ENCODE measurements at regions not wholly inside any gene's neighbourhood (a gene's known extent, or its start where the extent isn't known, plus 50 kb on each side); places are given as distances from the start of the nearest gene placed in this dataset.

- TF ChIP-seq CTCF (IDR thresholded peaks at IDR 0.05; ENCODE audit: insufficient read depth in 1 of 2, low read depth in 1 of 2, low read length in 1 of 2, severe bottlenecking in 1 of 2, unreplicated experiment in 1 of 2) = no peak
- intact Hi-C loops (cut with micrococcal nuclease; ENCODE audit: unreplicated experiment) = no loop called here
- H3K4me3 Mint-ChIP-seq (ENCODE audit: unreplicated experiment) = no peak overlapping the region
- H3K27me3 Mint-ChIP-seq (ENCODE audit: insufficient read depth, unreplicated experiment) = no peaks in the 10 kb centered on the region
- no peak for DNase-seq
- Histone ChIP-seq H3K36me3 (ENCODE audit: control insufficient read depth, insufficient read depth, low read length) (no peaks in the 10 kb centered on the region), H3K4me1 (no peaks in the 10 kb centered on the region), H3K4me3 (ENCODE audit: low read depth, low read length) (no peak overlapping the region), H3K27me3 (replicated peaks; ENCODE audit: control insufficient read depth, insufficient read depth, low read length) (no peaks in the 10 kb centered on the region), H3K9me3 (no peaks in the 10 kb centered on the region)
- no TSS peak for BruUV-seq (replicated peaks)
- ChIA-PET POLR2A (no interaction called here), CTCF (no interaction called here)
- no peaks in the 10 kb centered on the region for H3K36me3 Mint-ChIP-seq (ENCODE audit: insufficient read depth, unreplicated experiment)
- no peak overlapping the region for H3K27ac Mint-ChIP-seq (ENCODE audit: unreplicated experiment)
- peaks cover 10% of the 10 kb centered on the region for H3K9me3 Mint-ChIP-seq (ENCODE audit: unreplicated experiment)
- no peaks in the 10 kb centered on the region for H3K4me1 Mint-ChIP-seq (ENCODE audit: low read depth, unreplicated experiment)
These were observed 904.2 kb upstream of the POT1 start for GRCh38 chr7:125833839-125834238.

GRCh38 chr7:125830743-125831142, 901.1 kb upstream of the POT1 start:
- no peak for TF ChIP-seq CTCF (IDR thresholded peaks at IDR 0.05; ENCODE audit: insufficient read depth in 1 of 2, low read depth in 1 of 2, low read length in 1 of 2, severe bottlenecking in 1 of 2, unreplicated experiment in 1 of 2)

GRCh38 chr7:125828153-125828700, 898.6 kb upstream of the POT1 start:
- Histone ChIP-seq H3K4me3 (ENCODE audit: low read depth, low read length) (no peak overlapping the region), H3K4me1 (no peaks in the 10 kb centered on the region), H3K27me3 (replicated peaks; ENCODE audit: control insufficient read depth, insufficient read depth, low read length) (no peaks in the 10 kb centered on the region), H3K9me3 (no peaks in the 10 kb centered on the region), H3K36me3 (ENCODE audit: control insufficient read depth, insufficient read depth, low read length) (no peaks in the 10 kb centered on the region)
- CTCF ChIA-PET = no interaction called here
- no peaks in the 10 kb centered on the region for H3K4me1 Mint-ChIP-seq (ENCODE audit: low read depth, unreplicated experiment)
- no peak for TF ChIP-seq CTCF (IDR thresholded peaks at IDR 0.05; ENCODE audit: insufficient read depth in 1 of 2, low read depth in 1 of 2, low read length in 1 of 2, severe bottlenecking in 1 of 2, unreplicated experiment in 1 of 2)
- no TSS peak for BruUV-seq (replicated peaks)
- H3K9me3 Mint-ChIP-seq (ENCODE audit: unreplicated experiment) = peaks cover 10% of the 10 kb centered on the region
- H3K27ac Mint-ChIP-seq (ENCODE audit: unreplicated experiment) = no peak overlapping the region
- no peak for DNase-seq
- POLR2A ChIA-PET = no interaction called here
- H3K27me3 Mint-ChIP-seq (ENCODE audit: insufficient read depth, unreplicated experiment) = no peaks in the 10 kb centered on the region
- intact Hi-C loops (cut with micrococcal nuclease; ENCODE audit: unreplicated experiment) = no loop called here
- no peak overlapping the region for H3K4me3 Mint-ChIP-seq (ENCODE audit: unreplicated experiment)
- no peaks in the 10 kb centered on the region for H3K36me3 Mint-ChIP-seq (ENCODE audit: insufficient read depth, unreplicated experiment)

More at GRCh38 chr7:125830743-125831142, 901.1 kb upstream of the POT1 start:
- Mint-ChIP-seq H3K4me1 (ENCODE audit: low read depth, unreplicated experiment) (no peaks in the 10 kb centered on the region), H3K27me3 (ENCODE audit: insufficient read depth, unreplicated experiment) (no peaks in the 10 kb centered on the region), H3K36me3 (ENCODE audit: insufficient read depth, unreplicated experiment) (no peaks in the 10 kb centered on the region), H3K27ac (ENCODE audit: unreplicated experiment) (no peak overlapping the region), H3K4me3 (ENCODE audit: unreplicated experiment) (no peak overlapping the region), H3K9me3 (ENCODE audit: unreplicated experiment) (peaks cover 10% of the 10 kb centered on the region)
- no peak for DNase-seq
- BruUV-seq (replicated peaks) = no TSS peak
- H3K4me1 ChIP-seq = no peaks in the 10 kb centered on the region
- no peaks in the 10 kb centered on the region for H3K36me3 ChIP-seq (ENCODE audit: control insufficient read depth, insufficient read depth, low read length)
- intact Hi-C loops (cut with micrococcal nuclease; ENCODE audit: unreplicated experiment) = no loop called here
- H3K4me3 ChIP-seq (ENCODE audit: low read depth, low read length) = no peak overlapping the region
- no peaks in the 10 kb centered on the region for H3K9me3 ChIP-seq
- ChIA-PET CTCF (no interaction called here), POLR2A (no interaction called here)
- H3K27me3 ChIP-seq (replicated peaks; ENCODE audit: control insufficient read depth, insufficient read depth, low read length) = no peaks in the 10 kb centered on the region

Measured in Caco-2 (cell line).